HG03196 (cell line): ENCODE measurements at regions not wholly inside any gene's neighbourhood (a gene's known extent, or its start where the extent isn't known, plus 50 kb on each side); places are given as distances from the start of the nearest gene placed in this dataset.
"Not testable (repeated sequence)": the region's sequence is repeated elsewhere in the genome, so short reads cannot be mapped to it uniquely, and the experiment has no call there.

Experiments
- ATAC-seq: cut with Tn5 transposase; IDR thresholded peaks from one replicate; pipeline ENCODE4 v1.9.1; 2021; ENCODE audit not compliant: unreplicated experiment

DNA sequence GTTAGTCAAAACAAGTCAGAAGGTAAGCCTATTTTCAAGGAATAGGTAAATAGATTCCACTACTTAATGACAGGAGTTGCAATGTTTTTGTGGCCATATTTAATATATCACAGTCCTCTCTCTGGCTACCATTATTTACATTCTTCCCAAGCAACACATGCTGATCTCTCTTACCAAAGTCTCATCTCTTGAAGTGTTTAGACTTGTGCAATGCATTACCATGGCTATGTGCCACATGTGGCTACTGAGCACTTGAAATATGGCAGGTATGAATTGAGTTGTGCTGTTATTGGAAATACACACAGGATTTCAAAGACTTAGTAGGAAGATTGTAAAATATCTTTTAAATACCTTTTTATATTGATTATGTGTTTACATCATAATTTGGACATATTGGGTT, 262.4 kb upstream of the PDE3A start:
- ATAC-seq = no peak

DNA sequence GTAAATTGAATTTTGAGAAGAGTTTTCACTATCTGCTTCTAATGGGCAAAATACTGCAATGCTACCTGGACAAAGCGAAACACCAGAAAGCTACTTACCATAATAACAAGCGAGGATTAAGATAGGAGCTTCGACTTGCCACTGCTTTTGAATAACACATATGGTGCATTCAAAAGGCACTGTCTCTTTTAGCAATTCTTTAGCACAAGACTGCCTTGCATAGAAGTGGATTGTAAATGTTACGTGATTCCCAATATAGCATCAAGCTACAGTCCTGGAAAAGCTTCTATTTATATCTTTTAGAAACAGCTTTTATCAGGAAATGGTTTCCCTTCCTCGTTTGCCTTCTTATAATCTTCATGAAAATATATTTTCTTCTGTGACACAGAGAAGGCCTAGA, 258.7 kb upstream of the PDE3A start:
- no peak for ATAC-seq

DNA sequence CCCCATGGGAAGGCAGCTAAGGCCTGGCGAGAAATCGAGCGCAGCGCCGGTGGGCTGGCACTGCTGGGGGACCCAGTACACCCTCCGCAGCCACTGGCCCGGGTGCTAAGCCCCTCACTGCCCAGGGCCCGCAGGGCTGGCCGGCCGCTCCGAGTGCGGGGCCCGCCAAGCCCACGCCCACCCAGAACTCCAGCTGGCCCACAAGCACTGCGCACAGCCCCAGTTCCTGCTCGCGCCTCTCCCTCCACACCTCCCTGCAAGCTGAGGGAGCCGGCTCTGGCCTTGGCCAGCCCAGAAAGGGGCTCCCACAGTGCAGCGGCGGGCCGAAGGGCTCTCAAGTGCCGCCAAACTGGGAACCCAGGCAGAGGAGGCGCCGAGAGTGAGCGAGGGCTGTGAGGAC, 253.0 kb upstream of the PDE3A start:
- not testable (repeated sequence) for ATAC-seq

DNA sequence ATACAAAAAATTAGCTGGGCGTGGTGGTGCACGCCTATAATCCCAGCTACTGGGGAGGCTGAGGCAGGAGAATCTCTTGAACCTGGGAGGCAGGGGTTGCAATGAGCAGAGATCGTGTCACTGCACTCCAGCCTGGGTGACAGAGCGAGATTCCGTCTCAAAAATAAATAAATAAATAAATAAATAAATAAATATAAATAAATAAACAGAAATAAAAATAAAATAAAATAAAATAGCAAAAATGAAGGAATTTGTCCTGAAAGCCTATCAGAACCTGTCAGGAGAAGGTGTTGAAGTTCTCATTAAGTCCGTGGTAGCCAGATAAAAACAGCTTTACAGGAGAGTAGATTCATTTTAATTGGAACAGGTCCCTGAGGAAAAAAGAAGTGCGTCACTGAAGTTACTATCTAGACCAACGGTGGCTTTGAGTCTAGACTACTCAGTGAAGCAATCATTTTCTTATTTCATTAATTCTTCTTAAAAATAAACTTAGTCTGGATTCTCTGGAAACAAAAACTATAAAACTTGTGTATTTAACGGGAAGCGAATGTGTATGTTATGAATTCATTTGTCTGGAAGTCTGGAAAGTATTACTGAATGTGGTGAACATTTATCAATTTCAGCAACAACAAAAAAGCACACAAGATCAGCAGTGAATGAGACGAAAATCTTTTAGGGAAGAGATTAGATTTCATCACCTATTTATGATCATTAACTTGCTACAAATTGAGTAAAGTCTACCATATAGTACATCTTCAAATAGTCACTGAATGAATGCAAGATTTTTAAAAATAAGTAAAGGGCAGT, 248.5 kb upstream of the PDE3A start:
- ATAC-seq = no peak

DNA sequence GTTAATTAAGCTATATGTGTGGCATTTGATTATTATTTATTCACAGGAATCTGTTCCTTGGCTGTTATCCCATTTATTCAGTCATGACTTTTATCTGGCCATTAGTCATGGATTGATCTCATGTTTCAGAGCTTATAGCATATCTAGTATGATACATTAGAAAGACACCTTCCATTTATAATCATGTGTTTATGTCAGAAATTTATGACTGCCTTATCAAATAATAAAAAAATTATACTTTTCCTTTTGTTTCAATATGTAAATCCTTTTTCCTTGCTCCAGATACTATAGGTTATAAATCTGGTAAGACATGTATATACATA, 248.0 kb upstream of the PDE3A start:
- ATAC-seq = no peak

DNA sequence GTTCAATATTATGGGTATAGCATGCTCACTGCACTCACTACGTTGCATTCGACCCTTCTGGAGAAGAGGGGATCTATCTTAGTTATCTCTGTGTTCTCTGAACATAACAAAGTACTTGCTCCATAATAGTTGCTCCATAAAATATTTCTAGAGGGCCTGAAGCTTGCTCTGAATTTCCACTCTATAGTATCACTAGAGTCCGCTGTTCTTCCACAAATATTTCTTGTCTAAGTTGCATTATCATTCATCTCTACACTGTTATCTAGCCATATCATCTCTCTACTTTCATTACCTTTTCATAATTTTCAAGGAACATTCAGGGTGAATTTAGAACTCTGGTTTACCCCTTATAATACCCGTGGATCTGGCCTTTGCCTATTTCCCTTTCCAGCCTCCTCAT, 246.1 kb upstream of the PDE3A start:
- ATAC-seq = no peak

DNA sequence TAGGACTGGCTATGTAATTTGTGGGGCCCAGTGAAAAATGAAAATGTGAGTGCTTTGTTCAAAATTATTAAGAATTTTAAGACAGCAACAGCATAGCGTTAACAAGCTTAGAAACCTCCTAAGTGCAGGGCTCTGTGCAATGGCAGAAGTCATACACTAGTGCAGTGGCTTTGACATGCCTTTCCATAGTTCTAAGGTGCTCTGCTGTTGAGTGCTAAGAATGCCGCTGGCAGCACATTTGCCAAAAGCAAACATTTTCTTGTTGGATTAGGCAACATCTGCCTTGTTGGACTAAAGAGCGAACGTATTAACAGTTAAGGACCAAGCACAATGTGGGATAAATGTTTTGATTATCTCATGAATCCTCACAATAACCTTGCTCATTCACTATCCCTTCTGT, 244.9 kb upstream of the PDE3A start:
- ATAC-seq = no peak

DNA sequence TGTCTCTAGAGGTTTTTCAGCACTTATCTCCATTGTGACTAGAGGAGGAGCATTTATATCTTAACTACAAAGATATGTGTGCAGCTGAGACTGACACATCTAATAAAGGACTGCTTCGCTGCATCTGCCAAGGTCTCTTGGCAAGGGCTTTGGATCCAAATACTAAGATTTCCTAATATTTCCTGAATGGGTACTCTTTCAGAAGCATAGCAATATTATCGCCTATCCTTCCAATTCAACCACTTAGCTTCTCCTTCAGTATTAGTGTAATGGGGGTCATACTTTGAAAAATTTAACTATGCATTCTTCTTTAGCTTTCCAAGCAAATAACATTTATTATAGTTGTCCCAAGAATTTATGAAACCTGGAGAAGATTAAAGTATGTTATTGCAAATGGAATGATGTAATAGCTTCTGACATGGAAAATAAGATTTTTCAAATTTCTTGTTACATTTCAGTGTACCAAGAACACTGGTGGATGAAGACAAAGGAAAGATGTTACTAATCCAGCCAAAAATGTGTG, 243.0 kb upstream of the PDE3A start:
- no peak for ATAC-seq

DNA sequence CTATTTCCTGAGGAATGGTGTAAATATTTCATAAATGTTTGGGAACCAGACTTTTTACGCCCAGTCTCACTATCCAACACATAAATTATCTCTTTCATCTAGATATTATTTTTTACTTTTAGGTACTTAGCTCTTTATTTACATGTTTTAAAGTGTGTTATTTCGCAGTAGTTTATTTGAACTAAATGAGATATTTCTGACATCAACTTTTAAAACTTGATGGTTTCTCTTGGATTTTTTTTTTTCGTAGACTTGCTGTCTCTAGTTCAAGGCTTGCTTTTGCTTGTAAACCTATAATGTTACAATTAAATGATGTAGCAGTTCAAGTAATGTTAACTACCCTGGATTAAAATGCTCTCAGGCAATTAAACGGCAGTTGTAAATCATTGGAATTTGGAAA, 241.7 kb upstream of the PDE3A start:
- no peak for ATAC-seq

DNA sequence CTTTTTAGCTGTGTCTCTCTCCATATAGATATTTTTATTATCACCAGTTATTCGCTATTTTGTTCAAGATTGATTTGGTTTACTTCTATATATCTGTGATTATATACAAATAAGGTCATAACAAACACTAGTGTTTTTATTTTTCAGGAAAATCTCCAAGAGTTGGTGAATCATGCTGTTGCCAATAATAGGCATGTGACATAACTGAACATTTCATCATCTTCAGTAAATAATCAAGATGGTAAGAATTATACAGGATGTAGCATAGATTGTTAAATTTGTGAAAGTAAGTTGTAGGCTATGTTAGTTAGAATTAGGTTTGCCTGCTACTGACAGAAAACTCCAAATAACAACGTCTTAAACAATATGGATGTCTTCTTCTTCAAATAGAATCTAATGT, 240.9 kb upstream of the PDE3A start:
- ATAC-seq = no peak

DNA sequence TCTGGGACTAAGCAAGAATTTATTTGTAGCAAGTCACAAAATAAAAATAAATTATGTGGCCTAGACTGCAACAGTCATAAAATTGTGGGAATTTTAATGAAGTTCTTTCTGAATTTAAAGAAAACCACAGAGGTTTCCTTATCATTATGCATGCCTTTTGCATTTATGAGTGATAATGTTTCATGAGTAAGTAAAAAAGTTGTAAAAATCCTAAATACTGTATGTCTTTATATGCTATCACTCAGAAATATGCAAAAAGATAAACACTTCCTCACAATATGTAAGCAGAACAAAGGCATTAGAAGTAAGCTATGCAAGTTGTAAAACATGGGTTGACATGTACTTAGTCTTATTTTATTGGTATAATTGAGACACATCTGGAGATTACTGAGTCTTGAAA, 239.4 kb upstream of the PDE3A start:
- ATAC-seq = no peak

DNA sequence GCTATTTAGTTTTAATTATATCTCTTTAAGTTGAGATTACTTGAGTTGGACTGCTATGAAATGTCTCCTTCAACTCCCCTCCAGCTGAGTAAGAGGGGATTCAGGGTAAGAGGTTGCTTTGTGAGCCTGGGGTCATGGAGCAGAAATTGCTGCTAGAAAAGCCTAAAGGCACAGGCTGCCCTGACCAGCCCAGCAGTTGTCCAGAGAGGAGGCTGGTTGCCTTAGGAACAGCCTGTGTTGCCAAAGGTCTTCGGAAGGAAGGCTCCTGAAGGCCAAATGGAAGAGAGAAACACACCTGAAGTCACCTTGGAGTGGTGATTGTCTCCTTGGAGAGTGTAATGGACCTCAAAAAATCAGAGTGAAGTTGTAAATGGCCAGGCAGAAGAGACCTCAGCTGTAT, 235.5 kb upstream of the PDE3A start:
- no peak for ATAC-seq

DNA sequence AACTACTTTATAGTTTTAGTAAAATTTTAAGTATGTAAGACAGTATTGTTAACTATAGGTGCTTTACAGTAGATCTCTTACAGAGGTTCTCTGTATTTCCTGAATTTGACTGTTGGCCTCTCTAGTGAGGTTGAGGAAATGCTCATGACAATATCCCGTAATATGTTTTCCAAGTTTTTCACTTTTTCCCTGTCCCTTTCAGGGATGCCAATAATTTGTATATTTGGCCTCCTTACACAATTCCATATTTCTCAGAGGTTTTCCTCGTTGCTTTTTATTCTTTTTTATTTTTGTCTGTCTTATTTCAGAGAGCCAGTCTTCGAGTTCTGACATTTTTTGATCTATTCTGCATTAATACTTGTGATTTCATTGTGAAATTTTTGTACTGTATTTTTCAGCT, 233.7 kb upstream of the PDE3A start:
- no peak for ATAC-seq

DNA sequence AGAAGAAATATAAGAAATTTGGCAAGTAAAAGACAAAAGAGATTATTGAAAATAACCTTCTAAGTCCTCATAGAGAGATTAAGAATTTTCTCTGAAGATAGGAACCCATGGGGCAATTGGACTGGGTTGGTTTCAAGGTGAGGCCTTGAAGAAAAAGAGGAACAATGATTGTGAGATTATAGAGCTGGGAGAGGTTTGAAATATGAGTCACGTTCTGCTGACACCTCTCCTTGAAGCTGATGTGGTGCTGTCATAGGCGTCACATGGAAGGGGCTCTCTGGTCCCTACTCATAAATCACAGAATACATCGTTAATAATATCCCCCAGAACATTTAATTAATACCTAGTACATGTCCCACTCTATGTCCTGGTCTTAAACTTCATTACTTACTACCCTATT, 227.6 kb upstream of the PDE3A start:
- no peak for ATAC-seq

DNA sequence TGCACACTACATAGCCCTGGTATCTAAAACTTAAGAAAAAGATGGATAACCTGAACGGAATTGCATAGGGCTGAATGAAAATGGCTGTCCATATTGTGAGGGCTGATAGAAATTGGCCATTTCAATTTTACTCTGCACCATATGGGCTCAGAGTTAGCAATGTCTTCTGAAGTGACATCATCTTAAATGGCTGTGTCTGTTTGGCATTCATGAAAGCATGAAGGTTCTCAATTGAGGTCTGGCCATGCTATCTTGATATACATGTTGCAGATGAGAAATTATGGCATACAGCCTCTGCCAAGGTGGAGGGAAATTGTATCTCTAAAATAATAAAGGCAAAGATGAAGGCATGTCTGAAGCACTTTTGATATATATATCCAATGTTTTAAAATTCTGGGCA, 226.0 kb upstream of the PDE3A start:
- no peak for ATAC-seq

DNA sequence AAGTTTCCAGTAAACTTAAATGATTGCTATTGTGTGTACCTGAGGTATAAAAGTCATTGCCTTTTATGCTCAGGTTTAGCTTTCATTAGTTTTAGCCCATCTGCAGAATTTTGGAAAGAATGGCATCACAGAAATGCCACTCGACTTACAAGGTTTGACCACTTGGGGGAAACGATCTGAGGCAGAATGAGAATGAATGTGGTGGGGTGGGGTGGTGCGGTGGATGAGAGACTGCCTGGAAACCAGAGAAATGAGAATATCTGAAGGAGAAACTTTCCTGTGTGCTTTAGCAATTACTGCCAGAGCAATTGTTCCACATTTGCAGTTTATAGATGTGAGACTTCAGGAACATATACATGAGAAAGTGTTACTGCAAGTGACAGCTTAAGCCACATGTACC, 225.4 kb upstream of the PDE3A start:
- no peak for ATAC-seq

DNA sequence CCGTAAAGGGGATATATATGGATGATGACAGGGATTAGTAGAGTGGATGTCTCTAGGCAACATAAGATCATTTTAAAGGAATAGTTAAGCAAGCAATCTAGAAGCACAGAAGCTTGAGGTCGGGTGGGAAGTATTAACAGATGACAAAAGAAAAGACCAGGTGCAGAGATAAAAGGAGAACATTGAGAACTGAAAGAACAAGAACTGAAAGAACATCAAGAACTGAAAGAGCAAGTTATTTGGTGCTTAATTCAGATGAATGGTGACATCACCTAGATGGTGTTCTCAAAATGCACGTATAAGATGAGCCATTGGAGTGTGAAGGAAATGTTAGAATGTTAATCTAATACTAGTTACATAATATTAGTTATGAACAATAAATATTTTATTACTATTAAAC, 224.0 kb upstream of the PDE3A start:
- ATAC-seq = no peak

DNA sequence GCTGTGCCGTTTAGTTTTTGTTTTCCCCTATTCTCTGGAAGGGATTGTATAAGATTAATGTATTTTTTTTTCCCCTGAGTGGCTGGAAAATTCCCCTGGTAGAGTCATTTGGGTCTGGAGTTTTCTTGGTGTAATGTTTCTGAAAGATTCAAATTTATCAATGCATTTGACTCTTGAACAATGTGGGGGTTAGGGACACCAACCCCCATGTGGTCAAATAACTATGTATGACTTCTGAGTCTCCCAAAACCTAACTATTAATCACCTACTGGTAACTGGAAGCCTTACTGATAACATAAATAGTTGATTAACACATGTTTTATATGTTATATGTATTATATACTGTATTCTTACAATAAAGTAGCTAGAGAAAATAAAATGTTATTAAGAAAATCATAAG, 220.1 kb upstream of the PDE3A start:
- no peak for ATAC-seq

DNA sequence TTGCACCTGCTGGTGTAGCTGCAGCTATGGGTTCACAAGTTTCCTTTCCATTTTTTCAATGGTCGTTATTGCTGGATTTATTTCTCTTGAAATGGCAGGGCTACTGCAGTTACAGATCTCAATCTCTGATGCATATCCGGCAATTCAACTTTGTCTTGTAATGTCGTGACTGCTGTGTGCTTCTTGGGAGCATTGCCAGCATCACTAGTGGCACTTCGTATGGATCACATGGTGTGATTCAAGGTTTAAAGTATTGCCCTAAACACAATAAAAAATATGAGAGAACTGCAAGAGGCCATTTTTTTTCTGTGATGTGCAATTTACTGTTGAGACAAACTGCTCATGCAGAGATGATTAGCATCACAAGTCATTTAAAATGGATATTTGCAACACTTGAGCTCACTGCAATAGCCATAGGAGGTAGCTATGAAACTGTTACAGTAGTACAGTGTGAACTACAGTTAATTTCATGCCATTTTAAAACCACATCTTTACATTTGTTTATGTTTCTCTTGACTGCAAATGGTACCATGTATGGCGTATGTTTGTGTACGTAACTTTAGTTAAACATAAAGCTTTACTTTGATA, 217.4 kb upstream of the PDE3A start:
- no peak for ATAC-seq

DNA sequence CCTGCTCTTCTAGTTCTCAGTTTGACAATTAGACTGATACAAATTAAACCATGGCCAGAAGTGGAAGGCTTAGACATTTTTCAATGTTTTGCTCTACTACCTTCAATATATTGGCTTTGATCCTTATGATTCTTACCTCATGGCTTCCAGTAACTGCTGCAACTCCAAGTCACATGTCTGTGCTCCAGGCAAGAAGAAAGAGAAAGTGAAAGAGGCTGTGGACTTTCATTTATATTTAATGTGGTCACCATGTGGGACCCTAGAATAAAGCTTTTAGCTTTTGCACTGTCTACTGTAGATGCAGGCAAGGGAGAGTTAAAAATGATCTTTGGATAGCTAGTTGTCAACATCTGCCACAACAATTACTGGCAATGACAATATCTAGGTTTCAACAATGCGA, 214.3 kb upstream of the PDE3A start:
- no peak for ATAC-seq

DNA sequence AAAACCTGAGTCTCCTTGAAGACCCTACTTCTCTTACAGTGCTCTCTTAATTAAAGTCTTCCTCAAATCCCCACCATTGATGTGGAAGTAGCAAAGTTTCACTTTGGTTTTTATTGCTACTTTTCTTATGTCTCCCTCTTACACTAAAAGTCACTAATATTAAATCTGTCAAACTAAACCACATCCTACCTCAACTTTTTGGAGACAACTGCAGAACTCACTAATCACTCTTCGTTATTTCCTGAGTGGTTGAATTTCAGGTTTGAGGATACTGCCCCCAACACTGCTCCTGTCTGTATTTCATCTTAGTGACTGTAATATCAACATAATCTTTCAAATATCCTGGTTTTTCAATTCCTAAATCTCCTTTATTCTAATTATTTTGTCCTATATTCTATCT, 213.0 kb upstream of the PDE3A start:
- no peak for ATAC-seq

DNA sequence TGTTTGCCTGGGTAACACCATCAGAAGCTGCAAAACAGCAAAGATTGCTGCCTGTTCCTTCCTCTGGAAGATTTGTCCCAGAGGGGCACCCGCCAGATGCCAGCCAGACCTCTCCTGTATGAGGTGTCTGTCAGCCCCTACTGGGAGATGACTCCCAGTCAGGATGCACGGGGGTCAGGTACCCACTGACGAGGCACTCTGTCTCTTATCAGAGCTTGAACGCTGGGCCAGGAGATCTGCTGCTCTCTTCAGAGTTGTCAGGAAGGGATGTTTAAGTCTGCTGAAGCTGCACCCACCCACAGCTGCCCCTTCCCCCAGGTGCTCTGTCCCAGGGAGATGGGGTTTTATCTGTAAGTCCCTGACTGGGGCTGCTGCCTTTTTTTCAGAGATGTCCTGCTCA, 207.4 kb upstream of the PDE3A start:
- ATAC-seq = not testable (repeated sequence)
